MM.1S (cell line): ENCODE measurements at regions not wholly inside any gene's neighbourhood (a gene's known extent, or its start where the extent isn't known, plus 50 kb on each side); places are given as distances from the start of the nearest gene placed in this dataset.

Source experiments
- DNase-seq: peaks from one replicate; pipeline ENCODE4 v3.0.0-alpha.2; 2015
- H2AFZ ChIP-seq: fragments of 300-600 bp; sonication (generic); 2 replicates; pipeline ENCODE4 v1.6.0; 2016; ENCODE audit warnings: antibody characterized with exemption, low read length
- H3F3A ChIP-seq: fragments of 300-600 bp; sonication (generic); 2 replicates; pipeline ENCODE4 v1.6.1; 2016; ENCODE audit warnings: mild to moderate bottlenecking, antibody characterized with exemption, low read length, moderate library complexity, mixed read lengths; ENCODE audit not compliant: insufficient read depth
- H3K27ac ChIP-seq: fragments of 300-600 bp; sonication (generic); 2 replicates; pipeline ENCODE4 v1.5.1; 2016; ENCODE audit warnings: mild to moderate bottlenecking, low read length
- H3K27me3 ChIP-seq: fragments of 300-600 bp; sonication (generic); replicated peaks from 2 replicates; pipeline ENCODE4 v1.6.0; 2016; ENCODE audit warnings: low read length; ENCODE audit not compliant: insufficient read depth
- H3K36me3 ChIP-seq: fragments of 300-600 bp; sonication (generic); replicated peaks from 2 replicates; pipeline ENCODE4 v1.6.1; 2016; ENCODE audit warnings: mild to moderate bottlenecking, low read length, mixed read lengths; ENCODE audit not compliant: insufficient read depth
- H3K4me1 ChIP-seq: fragments of 300-600 bp; sonication (generic); 2 replicates; pipeline ENCODE4 v1.6.1; 2016; ENCODE audit warnings: low read length, mixed read lengths
- H3K4me2 ChIP-seq: fragments of 300-600 bp; sonication (generic); 2 replicates; pipeline ENCODE4 v1.6.0; 2016; ENCODE audit warnings: low read depth, low read length
- H3K4me3 ChIP-seq: fragments of 300-600 bp; sonication (generic); 2 replicates; pipeline ENCODE4 v1.5.1; 2016; ENCODE audit warnings: low read length, mixed read lengths
- H3K79me2 ChIP-seq: fragments of 300-600 bp; sonication (generic); 2 replicates; pipeline ENCODE4 v1.6.1; 2016; ENCODE audit warnings: mixed run types, low read length, mixed read lengths
- H3K9ac ChIP-seq: fragments of 300-600 bp; sonication (generic); 2 replicates; pipeline ENCODE4 v1.6.1; 2016; ENCODE audit warnings: low read length, mixed read lengths
- H3K9me2 ChIP-seq: fragments of 300-600 bp; sonication (generic); replicated peaks from 2 replicates; pipeline ENCODE4 v1.6.1; 2016; ENCODE audit warnings: mild to moderate bottlenecking, low read length, mixed read lengths; ENCODE audit not compliant: insufficient read depth
- H3K9me3 ChIP-seq: fragments of 300-600 bp; sonication (generic); replicated peaks from 2 replicates; pipeline ENCODE4 v1.6.1; 2016; ENCODE audit warnings: mild to moderate bottlenecking, low read length, mixed read lengths; ENCODE audit not compliant: insufficient read depth
- H4K20me1 ChIP-seq: fragments of 300-600 bp; sonication (generic); 2 replicates; pipeline ENCODE4 v1.6.1; 2016; ENCODE audit warnings: mild to moderate bottlenecking, low read length, moderate library complexity, mixed read lengths; ENCODE audit not compliant: insufficient read depth
- EZH2 ChIP-seq: fragments of 300-600 bp; sonication (generic); optimal IDR thresholded peaks from 2 replicates; pipeline ENCODE3; 2017; ENCODE audit warnings: low read depth, mild to moderate bottlenecking, antibody characterized with exemption, low read length, mixed read lengths
- EZH2phosphoT487 ChIP-seq: fragments of 300-600 bp; sonication (generic); IDR thresholded peaks from 2 replicates; pipeline ENCODE4 v1.6.1; 2018; ENCODE audit warnings: antibody characterized with exemption, low read length
- TF ChIP-seq, protein P1 (sequence below): fragments of 300-600 bp; sonication (generic); IDR thresholded peaks from 2 replicates; pipeline ENCODE4 v1.5.1; 2016; ENCODE audit warnings: antibody characterized with exemption, low read length, mixed read lengths

DNA sequence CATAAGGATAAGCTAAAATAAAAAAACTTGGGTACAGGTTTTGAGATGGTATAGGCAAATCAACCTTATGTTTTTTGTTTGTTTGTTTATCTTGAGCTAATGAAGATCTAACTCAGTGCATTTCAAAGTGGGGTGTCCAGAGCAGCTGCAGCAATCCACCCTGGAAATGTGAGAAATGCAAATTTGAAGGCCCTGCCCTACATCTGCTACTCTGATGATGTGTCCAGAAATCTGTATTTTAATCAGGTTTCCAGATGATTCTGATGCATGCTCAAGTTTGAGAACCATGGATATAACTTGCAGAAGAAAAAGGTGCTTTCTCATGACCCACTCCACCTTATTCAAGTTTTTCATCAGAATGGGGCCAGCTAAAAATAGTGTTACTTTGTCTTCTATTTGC lies 467.0 kb downstream of the NTRK2 start:
- no peak overlapping the region for H3K27ac ChIP-seq
- no peak overlapping the region for H2AFZ ChIP-seq
- H3K4me3 ChIP-seq = no peak overlapping the region
- DNase-seq = no peak
- no peak overlapping the region for H3K9ac ChIP-seq
- no peaks in the 10 kb centered on the region for H3K9me3 ChIP-seq
- no peaks in the 10 kb centered on the region for H4K20me1 ChIP-seq
- no peak overlapping the region; the same call in 1 of the 2 replicates for H3K4me2 ChIP-seq
- H3K4me1 ChIP-seq = peaks cover 7% of the 10 kb centered on the region; the same call in 1 of the 2 replicates
- TF ChIP-seq, protein P1, sequence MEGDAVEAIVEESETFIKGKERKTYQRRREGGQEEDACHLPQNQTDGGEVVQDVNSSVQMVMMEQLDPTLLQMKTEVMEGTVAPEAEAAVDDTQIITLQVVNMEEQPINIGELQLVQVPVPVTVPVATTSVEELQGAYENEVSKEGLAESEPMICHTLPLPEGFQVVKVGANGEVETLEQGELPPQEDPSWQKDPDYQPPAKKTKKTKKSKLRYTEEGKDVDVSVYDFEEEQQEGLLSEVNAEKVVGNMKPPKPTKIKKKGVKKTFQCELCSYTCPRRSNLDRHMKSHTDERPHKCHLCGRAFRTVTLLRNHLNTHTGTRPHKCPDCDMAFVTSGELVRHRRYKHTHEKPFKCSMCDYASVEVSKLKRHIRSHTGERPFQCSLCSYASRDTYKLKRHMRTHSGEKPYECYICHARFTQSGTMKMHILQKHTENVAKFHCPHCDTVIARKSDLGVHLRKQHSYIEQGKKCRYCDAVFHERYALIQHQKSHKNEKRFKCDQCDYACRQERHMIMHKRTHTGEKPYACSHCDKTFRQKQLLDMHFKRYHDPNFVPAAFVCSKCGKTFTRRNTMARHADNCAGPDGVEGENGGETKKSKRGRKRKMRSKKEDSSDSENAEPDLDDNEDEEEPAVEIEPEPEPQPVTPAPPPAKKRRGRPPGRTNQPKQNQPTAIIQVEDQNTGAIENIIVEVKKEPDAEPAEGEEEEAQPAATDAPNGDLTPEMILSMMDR = no peak
- no peak for TF ChIP-seq EZH2phosphoT487
- no peaks in the 10 kb centered on the region for H3K79me2 ChIP-seq
- no peaks in the 10 kb centered on the region for H3K9me2 ChIP-seq
- no peaks in the 10 kb centered on the region for H3F3A ChIP-seq
- H3K36me3 ChIP-seq = no peaks in the 10 kb centered on the region
- H3K27me3 ChIP-seq = no peaks in the 10 kb centered on the region

DNA sequence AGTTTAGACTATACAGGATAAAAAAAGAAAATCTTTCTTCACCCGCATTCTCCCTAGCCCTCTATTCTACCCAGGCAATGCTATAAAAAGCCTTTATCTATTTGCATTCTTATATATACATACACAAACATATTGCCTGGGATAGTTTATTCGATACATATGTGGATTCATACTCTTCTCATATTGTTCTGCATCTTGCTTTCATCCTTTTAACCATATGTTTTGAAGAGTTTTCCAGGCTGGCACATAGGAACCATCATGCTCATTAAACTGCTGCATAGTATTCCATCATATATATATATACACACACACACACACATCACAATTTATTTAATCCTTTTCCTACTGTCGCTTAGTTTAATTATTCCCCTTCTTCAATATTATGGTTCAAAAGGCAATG lies 461.2 kb downstream of the NTRK2 start:
- no peaks in the 10 kb centered on the region for H3K9me3 ChIP-seq
- H3K4me2 ChIP-seq = no peak overlapping the region
- no peaks in the 10 kb centered on the region for H3K36me3 ChIP-seq
- H3K27me3 ChIP-seq = no peaks in the 10 kb centered on the region
- H2AFZ ChIP-seq = no peak overlapping the region
- no peak overlapping the region for H3K4me3 ChIP-seq
- H3K4me1 ChIP-seq = no peaks in the 10 kb centered on the region
- no peaks in the 10 kb centered on the region for H3K9me2 ChIP-seq
- H3F3A ChIP-seq = no peaks in the 10 kb centered on the region
- H3K9ac ChIP-seq = no peak overlapping the region
- no peak overlapping the region for H3K27ac ChIP-seq
- no peaks in the 10 kb centered on the region for H4K20me1 ChIP-seq
- no peak for DNase-seq
- no peaks in the 10 kb centered on the region for H3K79me2 ChIP-seq
- TF ChIP-seq, protein P1 = no peak
- TF ChIP-seq EZH2 (no peak), EZH2phosphoT487 (no peak)

DNA sequence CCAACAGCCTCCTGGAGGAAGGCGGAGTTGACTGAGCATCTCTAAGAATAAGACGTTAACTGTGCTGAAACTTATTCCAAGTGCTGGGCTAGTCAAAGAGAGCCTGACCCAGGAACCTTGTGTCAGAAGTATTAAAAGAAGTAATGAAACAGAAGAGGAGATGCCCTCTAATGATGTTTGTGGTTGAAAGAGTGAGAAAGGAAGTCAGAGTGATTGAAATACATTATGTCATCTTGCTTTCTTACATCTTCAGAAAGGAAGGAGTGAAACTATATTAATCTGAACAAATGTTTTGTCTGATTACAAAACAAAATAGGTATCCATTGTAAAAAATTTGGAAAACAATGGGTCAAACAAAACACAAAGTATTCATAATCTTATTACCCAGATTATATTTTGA lies 460.7 kb downstream of the NTRK2 start:
- Histone ChIP-seq H3K9ac (no peak overlapping the region), H3K4me1 (no peaks in the 10 kb centered on the region), H2AFZ (no peak overlapping the region), H3K27ac (no peak overlapping the region), H3K9me3 (no peaks in the 10 kb centered on the region), H3K79me2 (no peaks in the 10 kb centered on the region), H3F3A (no peaks in the 10 kb centered on the region), H3K4me3 (no peak overlapping the region), H3K9me2 (no peaks in the 10 kb centered on the region), H3K27me3 (no peaks in the 10 kb centered on the region), H3K36me3 (no peaks in the 10 kb centered on the region), H3K4me2 (no peak overlapping the region), H4K20me1 (no peaks in the 10 kb centered on the region)
- DNase-seq = no peak
- TF ChIP-seq, protein P1 = no peak
- TF ChIP-seq EZH2phosphoT487 = no peak
- no peak for TF ChIP-seq EZH2
